ENCODE measurements at regions not wholly inside any gene's neighbourhood (a gene's known extent, or its start where the extent isn't known, plus 50 kb on each side); places are given as distances from the start of the nearest gene placed in this dataset.

- Histone ChIP-seq H3K4me1 (ENCODE audit: control insufficient read depth in 1 of 2, insufficient read depth in 2 of 2, low read depth in 1 of 2, low read length in 1 of 2) (peaks cover 0 to 14% of the 10 kb centered on the region in 2 experiments; a peak in 1 of 4 replicates), H3K9ac (no peak overlapping the region), H3K36me3 (replicated peaks in 1 of 2; ENCODE audit: control insufficient read depth in 1 of 2, insufficient read depth in 2 of 2, low read length in 1 of 2) (no peaks in the 10 kb centered on the region), H3K4me2 (no peak overlapping the region), H3K4me3 (ENCODE audit: low read depth in 2 of 2, low read length in 1 of 2) (no peak overlapping the region), H3K27me3 (ENCODE audit: insufficient read depth) (peaks cover 19% of the 10 kb centered on the region; the same call in 1 of the 2 replicates), H4K20me1 (ENCODE audit: insufficient read depth) (no peaks in the 10 kb centered on the region), H2AFZ (ENCODE audit: low read depth) (no peak overlapping the region), H3F3A (replicated peaks; ENCODE audit: insufficient read depth) (no peaks in the 10 kb centered on the region), H3K9me2 (no peaks in the 10 kb centered on the region), H3K79me2 (ENCODE audit: insufficient read depth) (no peaks in the 10 kb centered on the region), H3K9me3 (no peaks in the 10 kb centered on the region), H3K27ac (ENCODE audit: low read depth in 2 of 2, low read length in 1 of 2) (peak overlapping the region in 1 of 2 experiments; percentile 74; a peak in 2 of 4 replicates)
- POLR2A ChIA-PET: no interaction called here
- WGBS (ENCODE audit: low lambda C conversion rate): 83% methylated on average over 2 of the region's 6 CpGs
- CTCF ChIA-PET: interaction anchor here (0.6 to 2.5 kb wide), 4 partner anchors 46 to 741 kb away, joined by 3 to 10 read pairs (median 6); no protein-coding TSS in a partner anchor
- peak; percentile 28 for DNase-seq
- TF ChIP-seq RFX5 (IDR thresholded peaks at IDR 0.05; ENCODE audit: low read length) (no peak), CHD2 (IDR thresholded peaks at IDR 0.05; ENCODE audit: low read length, partially characterized antibody) (no peak), NRF1 (IDR thresholded peaks at IDR 0.05; ENCODE audit: low read depth, low read length) (no peak), IRF3 (IDR thresholded peaks at IDR 0.05; ENCODE audit: low read depth, low read length) (no peak), FOXJ3 (CRISPR knock-in tag; IDR thresholded peaks at IDR 0.05) (no peak), TEAD4 (IDR thresholded peaks at IDR 0.05; ENCODE audit: borderline replicate concordance, insufficient read depth) (no peak), TAF1 (IDR thresholded peaks at IDR 0.05; ENCODE audit: borderline replicate concordance, low read depth, low read length) (no peak), REST (IDR thresholded peaks at IDR 0.05; ENCODE audit: low read depth, low read length) (no peak)
- TF ChIP-seq, protein P1, sequence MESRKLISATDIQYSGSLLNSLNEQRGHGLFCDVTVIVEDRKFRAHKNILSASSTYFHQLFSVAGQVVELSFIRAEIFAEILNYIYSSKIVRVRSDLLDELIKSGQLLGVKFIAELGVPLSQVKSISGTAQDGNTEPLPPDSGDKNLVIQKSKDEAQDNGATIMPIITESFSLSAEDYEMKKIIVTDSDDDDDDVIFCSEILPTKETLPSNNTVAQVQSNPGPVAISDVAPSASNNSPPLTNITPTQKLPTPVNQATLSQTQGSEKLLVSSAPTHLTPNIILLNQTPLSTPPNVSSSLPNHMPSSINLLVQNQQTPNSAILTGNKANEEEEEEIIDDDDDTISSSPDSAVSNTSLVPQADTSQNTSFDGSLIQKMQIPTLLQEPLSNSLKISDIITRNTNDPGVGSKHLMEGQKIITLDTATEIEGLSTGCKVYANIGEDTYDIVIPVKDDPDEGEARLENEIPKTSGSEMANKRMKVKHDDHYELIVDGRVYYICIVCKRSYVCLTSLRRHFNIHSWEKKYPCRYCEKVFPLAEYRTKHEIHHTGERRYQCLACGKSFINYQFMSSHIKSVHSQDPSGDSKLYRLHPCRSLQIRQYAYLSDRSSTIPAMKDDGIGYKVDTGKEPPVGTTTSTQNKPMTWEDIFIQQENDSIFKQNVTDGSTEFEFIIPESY (IDR thresholded peaks at IDR 0.05; ENCODE audit: borderline replicate concordance, low read depth): no peak
Measured at GRCh38 chr11:45026835-45027234, 76.2 kb upstream of the TP53I11 start.

Measured in SK-N-SH (cell line).